Neural cell (in vitro differentiated cells): ENCODE measurements at regions not wholly inside any gene's neighbourhood (a gene's known extent, or its start where the extent isn't known, plus 50 kb on each side); places are given as distances from the start of the nearest gene placed in this dataset.

Experiments
- EZH2 ChIP-seq: fragments of 200-600, 300-800 bp; shearing (Covaris generic), sonication (generic); IDR thresholded peaks from 2 replicates; pipeline ENCODE4 v1.6.1; 2014; ENCODE audit warnings: antibody characterized with exemption, low read length, borderline replicate concordance, mild to moderate bottlenecking; ENCODE audit not compliant: insufficient read depth, poor library complexity, severe bottlenecking
- MXI1 ChIP-seq: fragments of 450-650 bp; conservative IDR thresholded peaks from 2 replicates; pipeline ENCODE4 v1.6.1; 2014; ENCODE audit warnings: antibody characterized with exemption, mild to moderate bottlenecking; ENCODE audit not compliant: poor library complexity, severe bottlenecking
- POLR2AphosphoS5 ChIP-seq: IDR thresholded peaks from 2 replicates; pipeline ENCODE4 v1.6.1; 2012
- RAD21 ChIP-seq: fragments of 450-650 bp; conservative IDR thresholded peaks from 2 replicates; pipeline ENCODE4 v1.6.1; 2014; ENCODE audit warnings: antibody characterized with exemption, mild to moderate bottlenecking, moderate library complexity
- TAF1 ChIP-seq: IDR thresholded peaks from 2 replicates; pipeline ENCODE4 v1.6.1; 2012; ENCODE audit warnings: low read depth
- TF ChIP-seq, protein P1 (sequence below): fragments of 450-650 bp; IDR thresholded peaks from 2 replicates; pipeline ENCODE4 v1.5.1; 2014; ENCODE audit warnings: antibody characterized with exemption, mild to moderate bottlenecking, moderate library complexity; ENCODE audit not compliant: poor library complexity, severe bottlenecking
- TF ChIP-seq, protein P2 (sequence below): IDR thresholded peaks from 2 replicates; pipeline ENCODE4 v1.6.1; 2012; ENCODE audit warnings: borderline replicate concordance

DNA sequence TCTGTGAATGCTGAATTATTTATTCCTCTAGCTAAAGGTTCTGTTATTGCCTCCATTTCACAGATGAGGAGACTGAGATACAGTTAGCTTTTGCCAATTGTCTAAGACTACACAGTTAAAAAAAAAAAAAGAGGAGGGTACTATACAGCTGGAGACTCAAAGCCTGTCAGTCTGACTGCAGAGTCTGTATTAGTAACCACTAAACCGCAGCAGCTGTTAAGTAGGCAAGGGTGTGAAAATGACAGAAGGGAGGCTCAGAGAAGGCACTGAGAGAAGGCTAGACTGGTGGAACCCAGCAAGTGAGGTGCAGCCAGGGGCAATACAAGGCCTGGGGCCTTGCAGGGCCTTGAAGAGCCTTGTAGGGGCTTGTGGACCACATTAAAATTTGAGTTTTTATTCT lies 181.2 kb downstream of the CSNK2A3 start:
- TF ChIP-seq, protein P1, sequence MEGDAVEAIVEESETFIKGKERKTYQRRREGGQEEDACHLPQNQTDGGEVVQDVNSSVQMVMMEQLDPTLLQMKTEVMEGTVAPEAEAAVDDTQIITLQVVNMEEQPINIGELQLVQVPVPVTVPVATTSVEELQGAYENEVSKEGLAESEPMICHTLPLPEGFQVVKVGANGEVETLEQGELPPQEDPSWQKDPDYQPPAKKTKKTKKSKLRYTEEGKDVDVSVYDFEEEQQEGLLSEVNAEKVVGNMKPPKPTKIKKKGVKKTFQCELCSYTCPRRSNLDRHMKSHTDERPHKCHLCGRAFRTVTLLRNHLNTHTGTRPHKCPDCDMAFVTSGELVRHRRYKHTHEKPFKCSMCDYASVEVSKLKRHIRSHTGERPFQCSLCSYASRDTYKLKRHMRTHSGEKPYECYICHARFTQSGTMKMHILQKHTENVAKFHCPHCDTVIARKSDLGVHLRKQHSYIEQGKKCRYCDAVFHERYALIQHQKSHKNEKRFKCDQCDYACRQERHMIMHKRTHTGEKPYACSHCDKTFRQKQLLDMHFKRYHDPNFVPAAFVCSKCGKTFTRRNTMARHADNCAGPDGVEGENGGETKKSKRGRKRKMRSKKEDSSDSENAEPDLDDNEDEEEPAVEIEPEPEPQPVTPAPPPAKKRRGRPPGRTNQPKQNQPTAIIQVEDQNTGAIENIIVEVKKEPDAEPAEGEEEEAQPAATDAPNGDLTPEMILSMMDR, result no peak
- TF ChIP-seq EZH2 (no peak), TAF1 (no peak), POLR2AphosphoS5 (no peak), MXI1 (no peak), RAD21 (no peak)
- TF ChIP-seq, protein P2, sequence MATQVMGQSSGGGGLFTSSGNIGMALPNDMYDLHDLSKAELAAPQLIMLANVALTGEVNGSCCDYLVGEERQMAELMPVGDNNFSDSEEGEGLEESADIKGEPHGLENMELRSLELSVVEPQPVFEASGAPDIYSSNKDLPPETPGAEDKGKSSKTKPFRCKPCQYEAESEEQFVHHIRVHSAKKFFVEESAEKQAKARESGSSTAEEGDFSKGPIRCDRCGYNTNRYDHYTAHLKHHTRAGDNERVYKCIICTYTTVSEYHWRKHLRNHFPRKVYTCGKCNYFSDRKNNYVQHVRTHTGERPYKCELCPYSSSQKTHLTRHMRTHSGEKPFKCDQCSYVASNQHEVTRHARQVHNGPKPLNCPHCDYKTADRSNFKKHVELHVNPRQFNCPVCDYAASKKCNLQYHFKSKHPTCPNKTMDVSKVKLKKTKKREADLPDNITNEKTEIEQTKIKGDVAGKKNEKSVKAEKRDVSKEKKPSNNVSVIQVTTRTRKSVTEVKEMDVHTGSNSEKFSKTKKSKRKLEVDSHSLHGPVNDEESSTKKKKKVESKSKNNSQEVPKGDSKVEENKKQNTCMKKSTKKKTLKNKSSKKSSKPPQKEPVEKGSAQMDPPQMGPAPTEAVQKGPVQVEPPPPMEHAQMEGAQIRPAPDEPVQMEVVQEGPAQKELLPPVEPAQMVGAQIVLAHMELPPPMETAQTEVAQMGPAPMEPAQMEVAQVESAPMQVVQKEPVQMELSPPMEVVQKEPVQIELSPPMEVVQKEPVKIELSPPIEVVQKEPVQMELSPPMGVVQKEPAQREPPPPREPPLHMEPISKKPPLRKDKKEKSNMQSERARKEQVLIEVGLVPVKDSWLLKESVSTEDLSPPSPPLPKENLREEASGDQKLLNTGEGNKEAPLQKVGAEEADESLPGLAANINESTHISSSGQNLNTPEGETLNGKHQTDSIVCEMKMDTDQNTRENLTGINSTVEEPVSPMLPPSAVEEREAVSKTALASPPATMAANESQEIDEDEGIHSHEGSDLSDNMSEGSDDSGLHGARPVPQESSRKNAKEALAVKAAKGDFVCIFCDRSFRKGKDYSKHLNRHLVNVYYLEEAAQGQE, result no peak
